Osteocyte (in vitro differentiated cells): ENCODE measurements at regions not wholly inside any gene's neighbourhood (a gene's known extent, or its start where the extent isn't known, plus 50 kb on each side); places are given as distances from the start of the nearest gene placed in this dataset.

Experiments used
- DNase-seq: peaks from one replicate; pipeline ENCODE4 v3.0.0; 2021; ENCODE audit warnings: mixed read lengths; ENCODE audit not compliant: unreplicated experiment; ENCODE audit errors: extremely low spot score
- H3K27ac Mint-ChIP-seq: one replicate; pipeline ENCODE4 v1.8.0; 2021; ENCODE audit warnings: mild to moderate bottlenecking, mixed read lengths; ENCODE audit not compliant: unreplicated experiment
- H3K27me3 Mint-ChIP-seq: one replicate; pipeline ENCODE4 v1.8.0; 2021; ENCODE audit warnings: mixed read lengths; ENCODE audit not compliant: unreplicated experiment
- H3K36me3 Mint-ChIP-seq: one replicate; pipeline ENCODE4 v1.8.0; 2021; ENCODE audit warnings: mixed read lengths; ENCODE audit not compliant: unreplicated experiment
- H3K4me1 Mint-ChIP-seq: one replicate; pipeline ENCODE4 v1.8.0; 2021; ENCODE audit warnings: mixed read lengths; ENCODE audit not compliant: unreplicated experiment
- H3K4me3 Mint-ChIP-seq: one replicate; pipeline ENCODE4 v1.8.0; 2021; ENCODE audit warnings: mild to moderate bottlenecking, moderate library complexity, mixed read lengths; ENCODE audit not compliant: unreplicated experiment
- H3K9me3 Mint-ChIP-seq: one replicate; pipeline ENCODE4 v1.8.0; 2021; ENCODE audit warnings: mixed read lengths; ENCODE audit not compliant: unreplicated experiment
- CTCF ChIP-seq: fragments of 200-600 bp; sonication (generic); IDR thresholded peaks from 2 replicates; pipeline ENCODE4 v1.5.0; 2021; ENCODE audit warnings: antibody characterized with exemption, mild to moderate bottlenecking, moderate library complexity

GRCh38 chr4:127214931-127215330 lies 417.8 kb upstream of the INTU start:
- Mint-ChIP-seq H3K4me3 (no peak overlapping the region), H3K4me1 (peaks cover 91% of the 10 kb centered on the region), H3K27me3 (no peaks in the 10 kb centered on the region), H3K27ac (no peak overlapping the region), H3K9me3 (no peaks in the 10 kb centered on the region), H3K36me3 (no peaks in the 10 kb centered on the region)
- TF ChIP-seq CTCF, result no peak
- no peak for DNase-seq

- no peak overlapping the region for H3K4me3 Mint-ChIP-seq
- peaks cover 2% of the 10 kb centered on the region for H3K36me3 Mint-ChIP-seq
- H3K9me3 Mint-ChIP-seq, result peaks cover 3% of the 10 kb centered on the region
- H3K4me1 Mint-ChIP-seq, result peaks cover 65% of the 10 kb centered on the region
- peak overlapping the region; percentile 58 for H3K27ac Mint-ChIP-seq
- TF ChIP-seq CTCF, result no peak
- H3K27me3 Mint-ChIP-seq, result no peaks in the 10 kb centered on the region
- no peak for DNase-seq
Measured at GRCh38 chr4:127217586-127218229, 415.0 kb upstream of the INTU start.

GRCh38 chr4:127219232-127219631 lies 413.5 kb upstream of the INTU start:
- no peak for TF ChIP-seq CTCF
- no peak for DNase-seq
- Mint-ChIP-seq H3K9me3 (peaks cover 7% of the 10 kb centered on the region), H3K36me3 (peaks cover 2% of the 10 kb centered on the region), H3K4me1 (peaks cover 50% of the 10 kb centered on the region), H3K27me3 (peaks cover 6% of the 10 kb centered on the region), H3K4me3 (no peak overlapping the region), H3K27ac (peak overlapping the region; percentile 58)

GRCh38 chr4:127224556-127224955 lies 408.2 kb upstream of the INTU start:
- no peak overlapping the region for H3K4me3 Mint-ChIP-seq
- H3K36me3 Mint-ChIP-seq, result peaks cover 5% of the 10 kb centered on the region
- peaks cover 7% of the 10 kb centered on the region for H3K9me3 Mint-ChIP-seq
- DNase-seq, result no peak
- no peak for TF ChIP-seq CTCF
- no peak overlapping the region for H3K27ac Mint-ChIP-seq
- H3K4me1 Mint-ChIP-seq, result peaks cover 5% of the 10 kb centered on the region
- peaks cover 6% of the 10 kb centered on the region for H3K27me3 Mint-ChIP-seq

- no peaks in the 10 kb centered on the region for H3K9me3 Mint-ChIP-seq
- peaks cover 3% of the 10 kb centered on the region for H3K36me3 Mint-ChIP-seq
- no peak for TF ChIP-seq CTCF
Measured at GRCh38 chr4:127229855-127230608, 402.7 kb upstream of the INTU start.

More at GRCh38 chr4:127229855-127230608, 402.7 kb upstream of the INTU start:
- no peak overlapping the region for H3K4me3 Mint-ChIP-seq
- peaks cover 3% of the 10 kb centered on the region for H3K4me1 Mint-ChIP-seq
- DNase-seq, result no peak
- H3K27ac Mint-ChIP-seq, result peak overlapping the region; percentile 50
- no peaks in the 10 kb centered on the region for H3K27me3 Mint-ChIP-seq
